Stimulated activated naive B cell treated with anti-CD40 and anti-IgM and Interleukin-4, amounts not matched to agents 10 μg/mL and 1 μg/mL and 100 μg/mL, for 72 hours (primary cell): ENCODE measurements at regions not wholly inside any gene's neighbourhood (a gene's known extent, or its start where the extent isn't known, plus 50 kb on each side); places are given as distances from the start of the nearest gene placed in this dataset.

Source experiments
- ATAC-seq, 2 donors: fragments of 150-1000 bp; cut with Tn5 transposase; replicated peaks; 2 replicates each; pipeline ENCODE4 v1.10.0; 2021; ENCODE audit warnings: moderate library complexity in 1 of 2
- DNase-seq: peaks from one replicate; pipeline ENCODE4 v3.0.0; 2021
- H3K27ac Mint-ChIP-seq: one replicate; pipeline ENCODE4 v1.8.0; 2022; ENCODE audit warnings: mild to moderate bottlenecking, mixed read lengths
- H3K27me3 Mint-ChIP-seq, 2 donors: one replicate each; pipeline ENCODE4 v1.8.0; 2022; ENCODE audit warnings: mixed read lengths in 2 of 2
- H3K36me3 Mint-ChIP-seq, 2 donors: one replicate each; pipeline ENCODE4 v1.8.0; 2022; ENCODE audit warnings: mixed read lengths in 2 of 2, mild to moderate bottlenecking in 1 of 2
- H3K4me1 Mint-ChIP-seq, 2 donors: one replicate each; pipeline ENCODE4 v1.8.0; 2022; ENCODE audit warnings: mixed read lengths in 2 of 2, mild to moderate bottlenecking in 1 of 2
- H3K4me3 Mint-ChIP-seq, 2 donors: one replicate each; pipeline ENCODE4 v1.8.0; 2022; ENCODE audit warnings: mild to moderate bottlenecking in 2 of 2, mixed read lengths in 2 of 2, moderate library complexity in 1 of 2
- H3K9me3 Mint-ChIP-seq, 2 donors: one replicate each; pipeline ENCODE4 v1.8.0; 2022; ENCODE audit warnings: mixed read lengths in 2 of 2, mild to moderate bottlenecking in 1 of 2

DNA sequence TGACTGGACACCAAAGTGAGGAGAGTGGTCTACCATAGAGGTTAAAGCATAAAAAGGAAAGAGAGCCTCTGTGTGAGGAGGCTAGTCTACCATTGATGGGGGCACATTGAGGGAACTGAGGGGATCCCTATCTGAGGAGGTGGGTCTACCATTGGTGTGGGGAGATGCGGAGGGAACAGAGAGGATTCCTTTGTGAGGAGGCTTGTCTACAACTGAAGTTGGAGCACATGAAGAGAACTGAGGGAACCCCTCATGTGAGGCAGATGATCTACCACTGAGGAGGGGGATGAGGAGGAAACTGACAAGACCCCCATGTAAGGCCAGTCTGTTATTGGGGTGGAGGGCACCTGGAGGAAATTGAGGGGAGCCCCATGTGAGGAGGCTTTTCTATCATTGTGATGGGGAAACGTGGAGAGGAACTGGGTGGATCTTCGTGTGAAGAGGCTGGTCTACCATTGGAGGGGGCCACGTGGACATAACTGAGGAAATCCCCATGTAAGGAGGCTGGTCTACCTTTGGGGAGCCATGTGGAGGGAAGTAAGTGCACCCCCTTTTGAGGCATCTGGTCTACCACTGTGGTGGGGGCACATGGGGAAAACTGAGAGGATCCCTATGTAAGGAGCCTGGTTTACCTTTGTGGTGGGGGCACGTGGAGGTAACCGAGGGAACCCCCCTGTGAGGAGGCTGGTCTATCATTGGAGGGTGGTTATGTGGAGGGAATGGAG, 160.1 kb downstream of the FBLN2 start:
- Mint-ChIP-seq H3K27me3 (peaks cover 73 to 96% of the 10 kb centered on the region in 2 donors), H3K4me3 (no peak overlapping the region), H3K4me1 (peaks cover 0 to 3% of the 10 kb centered on the region in 2 donors), H3K27ac (no peak overlapping the region), H3K36me3 (peaks cover 5 to 14% of the 10 kb centered on the region in 2 donors), H3K9me3 (peaks cover 83 to 93% of the 10 kb centered on the region in 2 donors)
- DNase-seq (no peak), ATAC-seq (no peak)

DNA sequence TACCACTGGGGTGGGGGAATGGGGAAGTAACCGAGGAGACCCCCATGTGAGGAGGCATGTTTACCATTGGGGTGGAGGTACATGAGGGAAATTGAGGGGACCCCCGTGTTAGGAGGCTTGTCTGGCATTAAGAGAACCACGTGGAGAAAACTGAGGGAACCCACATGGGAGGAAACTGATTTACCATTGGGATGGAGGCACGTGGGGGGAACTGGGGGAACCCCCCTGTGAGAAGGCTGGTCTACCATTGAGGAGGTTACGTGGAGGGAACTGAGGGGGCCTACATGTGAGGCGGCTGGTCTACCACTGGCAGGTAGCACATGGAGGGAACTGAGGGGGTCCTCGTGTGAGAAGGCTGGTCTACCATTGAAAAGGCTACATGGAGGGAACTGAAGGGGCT, 159.4 kb downstream of the FBLN2 start:
- Mint-ChIP-seq H3K27me3 (peaks cover 76 to 96% of the 10 kb centered on the region in 2 donors), H3K4me3 (no peak overlapping the region), H3K9me3 (peaks cover 80 to 93% of the 10 kb centered on the region in 2 donors), H3K36me3 (peaks cover 2 to 21% of the 10 kb centered on the region in 2 donors), H3K27ac (no peak overlapping the region), H3K4me1 (peaks cover 0 to 3% of the 10 kb centered on the region in 2 donors)
- DNase-seq: no peak
- ATAC-seq: no peak

DNA sequence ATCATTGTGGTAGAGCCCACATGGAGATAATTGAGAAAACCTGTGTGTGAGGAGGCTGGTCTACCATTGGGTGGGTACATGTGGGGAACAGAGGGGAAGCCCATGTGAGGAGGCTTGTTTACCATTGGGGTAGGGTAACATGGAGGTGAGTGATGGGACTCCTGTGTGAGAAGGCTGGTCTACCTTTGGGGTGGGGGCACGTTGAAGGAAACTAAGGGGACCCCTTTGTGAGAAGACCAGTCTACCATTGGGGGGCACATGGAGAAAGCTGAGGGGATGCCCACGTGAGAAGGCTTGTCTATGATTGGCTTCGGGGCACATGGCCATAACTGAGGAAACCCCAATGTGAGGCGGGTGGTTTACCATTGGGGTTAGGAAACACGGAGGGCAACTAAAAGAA, 158.5 kb downstream of the FBLN2 start:
- ATAC-seq (no peak), DNase-seq (no peak)
- H3K9me3 Mint-ChIP-seq: peaks cover 79 to 96% of the 10 kb centered on the region in 2 donors
- peaks cover 82 to 98% of the 10 kb centered on the region in 2 donors for H3K27me3 Mint-ChIP-seq
- peaks cover 0 to 3% of the 10 kb centered on the region in 2 donors for H3K4me1 Mint-ChIP-seq
- no peak overlapping the region for H3K27ac Mint-ChIP-seq
- H3K4me3 Mint-ChIP-seq: no peak overlapping the region
- H3K36me3 Mint-ChIP-seq: peaks cover 2 to 18% of the 10 kb centered on the region in 2 donors

DNA sequence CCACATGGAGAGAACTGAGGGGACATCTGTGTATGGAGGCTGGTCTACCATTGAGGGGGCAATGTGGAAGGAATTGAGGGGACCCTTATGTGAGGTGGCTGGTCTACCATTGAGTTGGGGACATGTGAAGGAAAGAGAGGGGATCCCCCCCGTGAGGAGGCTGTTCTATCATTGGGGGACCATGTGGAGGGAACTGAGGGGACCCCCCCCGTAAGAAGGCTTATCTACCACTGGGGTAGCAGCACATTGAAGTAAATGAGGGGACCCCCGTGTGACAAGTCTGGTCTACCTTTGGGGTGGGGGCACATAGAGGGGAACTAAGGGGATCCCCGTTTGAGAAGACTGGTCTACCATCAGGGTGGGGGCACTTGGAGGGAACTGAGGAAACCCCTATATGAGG, 158.0 kb downstream of the FBLN2 start:
- ATAC-seq (no peak), DNase-seq (no peak)
- peaks cover 76 to 93% of the 10 kb centered on the region in 2 donors for H3K9me3 Mint-ChIP-seq
- peaks cover 2 to 12% of the 10 kb centered on the region in 2 donors for H3K36me3 Mint-ChIP-seq
- no peak overlapping the region for H3K4me3 Mint-ChIP-seq
- no peak overlapping the region for H3K27ac Mint-ChIP-seq
- H3K27me3 Mint-ChIP-seq: peaks cover 87 to 96% of the 10 kb centered on the region in 2 donors
- peaks cover 0 to 3% of the 10 kb centered on the region in 2 donors for H3K4me1 Mint-ChIP-seq

DNA sequence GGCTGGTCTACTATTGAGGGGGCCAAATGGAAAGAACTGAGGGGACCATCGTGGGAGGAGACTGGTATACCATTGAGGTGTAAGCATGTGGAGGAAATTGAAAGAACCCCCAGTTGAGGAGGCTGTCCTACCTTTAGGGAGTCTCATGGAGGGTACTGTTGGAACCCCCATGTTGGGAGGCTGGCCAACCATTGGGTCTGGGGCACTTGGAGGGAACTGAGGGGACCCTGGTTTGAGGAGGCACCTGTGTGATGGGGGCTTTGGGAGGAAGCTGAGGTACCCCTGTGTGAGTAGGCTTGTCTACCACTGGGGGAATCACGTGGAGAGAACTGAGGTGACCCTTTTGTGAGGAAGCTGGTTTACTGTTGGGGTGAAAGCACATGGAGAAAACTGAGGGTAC, 157.5 kb downstream of the FBLN2 start:
- no peak for DNase-seq
- H3K4me1 Mint-ChIP-seq: peaks cover 0 to 3% of the 10 kb centered on the region in 2 donors
- no peak overlapping the region for H3K27ac Mint-ChIP-seq
- H3K36me3 Mint-ChIP-seq: peaks cover 2 to 10% of the 10 kb centered on the region in 2 donors
- peaks cover 73 to 89% of the 10 kb centered on the region in 2 donors for H3K9me3 Mint-ChIP-seq
- H3K27me3 Mint-ChIP-seq: peaks cover 84 to 95% of the 10 kb centered on the region in 2 donors
- ATAC-seq: no peak
- H3K4me3 Mint-ChIP-seq: no peak overlapping the region

DNA sequence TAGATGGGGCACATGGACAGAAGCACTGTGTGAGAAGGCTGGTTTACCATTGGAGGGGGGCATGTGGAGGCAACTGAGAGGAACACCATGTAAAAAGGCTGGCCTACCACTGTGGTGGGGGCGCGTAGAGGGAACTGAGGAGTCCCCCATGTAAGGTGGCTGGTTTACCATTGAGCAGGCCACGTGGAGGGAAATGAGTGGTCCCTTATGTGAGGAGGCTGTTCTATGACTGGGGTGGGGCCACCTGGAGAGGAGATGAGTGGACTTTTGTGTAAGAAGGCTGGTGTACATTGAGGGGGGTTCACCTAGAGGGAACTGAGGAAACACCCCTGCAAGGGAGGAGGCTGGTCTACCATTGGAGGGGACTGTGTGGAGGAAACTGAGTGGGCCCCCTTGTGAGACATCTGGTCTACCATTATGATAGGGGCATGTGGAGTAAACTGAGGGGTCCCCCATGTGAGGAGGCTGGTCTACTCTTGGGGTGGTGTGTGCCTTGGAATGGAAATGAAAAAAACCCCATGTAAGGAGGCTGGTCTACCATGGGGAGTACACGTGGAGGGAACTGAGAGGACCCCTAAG, 156.9 kb downstream of the FBLN2 start:
- Mint-ChIP-seq H3K36me3 (peaks cover 2 to 6% of the 10 kb centered on the region in 2 donors), H3K27me3 (peaks cover 78 to 91% of the 10 kb centered on the region in 2 donors), H3K9me3 (peaks cover 67 to 82% of the 10 kb centered on the region in 2 donors), H3K4me3 (no peak overlapping the region), H3K4me1 (peaks cover 0 to 3% of the 10 kb centered on the region in 2 donors), H3K27ac (no peak overlapping the region)
- DNase-seq: no peak
- ATAC-seq: no peak

DNA sequence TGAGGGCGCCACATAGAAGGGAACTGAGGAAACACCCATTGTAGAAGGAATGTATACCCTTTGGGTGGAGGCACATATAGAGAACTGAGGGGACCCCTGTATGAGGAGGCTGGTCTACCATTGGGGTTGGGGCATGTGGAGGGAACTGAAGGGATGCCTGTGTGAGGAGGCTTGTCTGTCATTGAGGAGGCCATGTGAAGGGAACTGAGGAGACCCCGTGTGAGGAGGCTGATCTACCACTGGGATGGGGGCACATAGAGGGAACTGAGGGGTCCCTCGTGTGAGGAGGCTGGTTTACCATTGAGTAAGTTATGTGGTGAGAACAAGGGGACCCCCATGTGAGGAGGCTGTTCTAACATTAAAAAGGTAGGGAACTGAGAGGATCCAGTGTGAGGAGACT, 156.1 kb downstream of the FBLN2 start:
- ATAC-seq (no peak), DNase-seq (no peak)
- Mint-ChIP-seq H3K4me3 (no peak overlapping the region), H3K27me3 (peaks cover 75 to 86% of the 10 kb centered on the region in 2 donors), H3K36me3 (peaks cover under 1 to 6% of the 10 kb centered on the region in 2 donors), H3K9me3 (peaks cover 61 to 75% of the 10 kb centered on the region in 2 donors), H3K4me1 (peaks cover 0 to 3% of the 10 kb centered on the region in 2 donors), H3K27ac (no peak overlapping the region)

DNA sequence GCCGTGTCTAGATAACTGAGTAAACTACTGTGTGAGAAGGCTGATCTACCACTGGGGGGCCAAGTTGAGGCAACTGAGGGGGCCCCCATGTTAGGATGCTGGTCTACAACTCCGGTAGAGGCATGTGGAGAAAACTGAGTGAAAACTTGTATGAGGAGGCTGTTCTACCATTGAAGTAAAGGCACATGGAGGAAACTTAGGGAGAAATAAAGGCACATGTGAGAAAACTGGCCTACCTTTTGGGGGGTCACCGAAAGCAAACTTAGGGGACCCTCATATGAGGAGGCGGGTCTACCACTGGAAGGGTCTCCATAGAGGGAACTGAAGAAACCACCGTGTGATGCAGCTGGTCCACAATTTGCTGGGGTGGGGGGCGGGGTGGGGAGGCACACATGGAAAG, 155.2 kb downstream of the FBLN2 start:
- peaks cover 66 to 79% of the 10 kb centered on the region in 2 donors for H3K27me3 Mint-ChIP-seq
- no peak overlapping the region for H3K4me3 Mint-ChIP-seq
- H3K36me3 Mint-ChIP-seq: peaks cover 0 to 6% of the 10 kb centered on the region in 2 donors
- H3K27ac Mint-ChIP-seq: no peak overlapping the region
- no peak for DNase-seq
- H3K9me3 Mint-ChIP-seq: peaks cover 53 to 66% of the 10 kb centered on the region in 2 donors
- no peak for ATAC-seq
- peaks cover 0 to 3% of the 10 kb centered on the region in 2 donors for H3K4me1 Mint-ChIP-seq

DNA sequence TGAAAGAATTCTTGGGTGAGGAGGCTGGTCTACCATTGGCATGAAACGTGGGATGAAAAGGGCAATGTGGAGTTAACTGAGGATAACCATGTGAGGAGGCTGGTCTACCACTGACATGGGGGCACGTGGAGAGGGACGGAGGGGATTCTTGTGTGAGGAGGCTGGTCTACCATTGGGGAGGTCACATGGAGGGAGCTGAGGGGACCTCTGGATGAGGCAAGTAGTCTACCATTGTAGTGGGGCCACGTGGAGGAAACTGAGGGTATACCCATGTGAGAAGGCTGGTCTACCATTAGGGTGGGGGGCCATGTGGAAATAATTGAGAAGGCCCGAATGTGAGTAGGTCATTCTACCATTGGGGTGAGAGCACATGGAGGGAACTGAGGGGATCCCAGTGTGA, 154.1 kb downstream of the FBLN2 start:
- Mint-ChIP-seq H3K4me1 (peaks cover 0 to 3% of the 10 kb centered on the region in 2 donors), H3K27ac (no peak overlapping the region), H3K4me3 (no peak overlapping the region), H3K27me3 (peaks cover 60 to 77% of the 10 kb centered on the region in 2 donors), H3K9me3 (peaks cover 45 to 56% of the 10 kb centered on the region in 2 donors), H3K36me3 (peaks cover 0 to 6% of the 10 kb centered on the region in 2 donors)
- ATAC-seq: no peak
- DNase-seq: no peak

DNA sequence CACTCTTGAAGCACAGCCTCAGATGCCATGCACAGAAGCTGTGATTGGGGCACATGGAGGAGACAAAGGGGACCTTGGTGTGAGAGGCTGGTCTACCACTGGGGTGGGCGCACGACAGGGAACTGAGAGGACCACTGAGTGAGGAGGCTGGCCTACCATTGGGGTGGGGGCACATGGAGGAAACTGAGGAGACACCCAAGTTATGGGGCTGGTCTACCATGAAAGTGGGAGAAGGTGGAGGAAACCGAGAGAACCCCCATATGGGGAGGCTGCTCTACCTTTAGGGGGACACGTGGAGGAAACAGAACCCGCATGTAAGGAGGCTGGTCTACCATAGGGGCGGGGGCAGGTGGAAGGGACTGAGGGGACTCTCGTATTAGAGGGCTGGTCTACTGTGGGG, 153.4 kb downstream of the FBLN2 start:
- Mint-ChIP-seq H3K4me3 (no peak overlapping the region), H3K27me3 (peaks cover 53 to 70% of the 10 kb centered on the region in 2 donors), H3K9me3 (peaks cover 39 to 48% of the 10 kb centered on the region in 2 donors), H3K4me1 (peaks cover 0 to 3% of the 10 kb centered on the region in 2 donors), H3K27ac (no peak overlapping the region), H3K36me3 (peaks cover 0 to 6% of the 10 kb centered on the region in 2 donors)
- DNase-seq (no peak), ATAC-seq (no peak)

DNA sequence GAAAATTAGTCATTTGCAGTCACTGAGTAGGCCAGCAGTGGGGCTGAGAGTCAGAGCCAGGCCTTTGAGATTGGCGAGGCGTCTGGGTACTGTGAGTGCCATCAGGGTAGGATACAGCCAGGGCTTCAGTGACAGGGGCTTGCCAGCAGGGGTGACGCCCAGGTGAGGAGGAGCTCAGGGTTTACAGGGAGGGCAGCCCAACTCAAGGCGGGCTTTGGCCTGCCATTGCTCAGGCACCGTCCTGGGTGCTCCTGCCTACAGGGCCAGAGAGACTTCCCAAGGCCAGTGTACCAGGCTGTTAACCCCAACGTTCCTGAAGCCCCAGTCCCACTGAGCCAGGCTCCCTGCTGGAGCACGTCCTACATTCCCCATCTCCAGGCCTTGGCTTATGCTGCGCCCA, 152.0 kb downstream of the FBLN2 start:
- no peak overlapping the region for H3K4me3 Mint-ChIP-seq
- H3K36me3 Mint-ChIP-seq: peaks cover 0 to 6% of the 10 kb centered on the region in 2 donors
- no peak for DNase-seq
- peaks cover 46 to 56% of the 10 kb centered on the region in 2 donors for H3K27me3 Mint-ChIP-seq
- H3K27ac Mint-ChIP-seq: no peak overlapping the region
- H3K4me1 Mint-ChIP-seq: peaks cover 0 to 3% of the 10 kb centered on the region in 2 donors
- no peak for ATAC-seq
- peaks cover 28 to 34% of the 10 kb centered on the region in 2 donors for H3K9me3 Mint-ChIP-seq

DNA sequence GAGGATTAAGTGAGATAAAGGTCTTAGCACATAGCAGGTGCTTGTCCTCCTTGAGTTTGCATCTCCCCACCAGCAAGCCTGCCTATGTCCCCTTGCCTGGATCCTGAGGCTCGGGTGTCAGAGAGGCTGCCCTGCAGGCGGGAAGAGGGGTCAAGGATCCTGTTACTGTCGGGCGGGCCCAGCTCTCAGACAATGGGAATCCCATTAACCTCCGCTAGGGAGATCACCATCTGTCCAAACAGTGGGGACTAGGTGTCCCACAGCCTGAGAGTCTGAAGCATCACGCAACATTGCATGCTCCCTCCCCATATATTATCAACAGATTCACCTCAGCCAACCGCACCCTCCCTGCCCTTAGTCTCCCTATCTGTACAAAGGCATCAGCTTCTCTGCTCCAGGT, 151.4 kb downstream of the FBLN2 start:
- Mint-ChIP-seq H3K27ac (no peak overlapping the region), H3K27me3 (peaks cover 41 to 51% of the 10 kb centered on the region in 2 donors), H3K9me3 (peaks cover 22 to 29% of the 10 kb centered on the region in 2 donors), H3K4me1 (peaks cover 0 to 3% of the 10 kb centered on the region in 2 donors), H3K4me3 (no peak overlapping the region), H3K36me3 (peaks cover 0 to 6% of the 10 kb centered on the region in 2 donors)
- DNase-seq (no peak), ATAC-seq (no peak)

DNA sequence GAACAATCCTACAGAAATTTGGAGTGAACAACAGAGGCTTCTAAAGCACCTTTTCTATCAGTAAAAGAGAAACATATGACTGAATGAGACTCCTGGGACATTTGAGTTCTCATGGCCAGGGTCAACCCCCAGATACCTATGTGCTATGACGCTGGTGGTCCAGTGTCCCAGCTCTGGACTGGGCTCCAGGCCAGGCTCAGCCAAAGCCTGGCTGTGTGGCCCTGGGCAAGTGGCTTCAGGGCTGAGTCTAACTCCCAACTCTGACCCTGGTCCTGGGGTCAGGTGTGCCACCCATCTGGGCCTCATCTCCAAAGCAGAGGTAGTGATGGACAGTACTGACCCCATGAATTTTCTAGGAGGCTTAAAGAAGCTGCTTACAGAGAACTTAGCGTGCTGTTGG, 147.8 kb downstream of the FBLN2 start:
- Mint-ChIP-seq H3K27me3 (peaks cover 17 to 29% of the 10 kb centered on the region in 2 donors), H3K4me1 (no peaks in the 10 kb centered on the region), H3K9me3 (peaks cover 5 to 10% of the 10 kb centered on the region in 2 donors), H3K4me3 (no peak overlapping the region), H3K27ac (no peak overlapping the region), H3K36me3 (no peaks in the 10 kb centered on the region)
- ATAC-seq: no peak
- DNase-seq: no peak

DNA sequence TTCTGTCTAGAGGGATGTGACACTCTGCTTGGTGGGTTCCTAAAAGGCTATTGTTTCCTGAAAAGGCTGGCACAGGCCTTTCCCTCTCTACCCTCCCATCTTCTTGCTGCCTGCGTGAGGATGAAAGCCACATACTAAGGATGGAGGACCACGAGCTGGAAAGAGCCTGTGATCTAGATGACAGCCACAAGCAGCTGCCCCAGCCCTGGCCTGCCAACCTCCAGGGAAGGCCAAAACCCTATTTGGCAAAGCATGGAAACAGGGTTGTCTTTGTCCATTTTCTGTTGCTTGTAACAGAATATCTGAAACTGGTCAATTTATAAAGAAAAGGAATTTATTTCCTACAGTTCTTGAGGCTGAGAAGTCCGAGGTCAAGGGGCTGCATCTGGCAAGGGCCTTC, 144.5 kb downstream of the FBLN2 start:
- no peaks in the 10 kb centered on the region for H3K36me3 Mint-ChIP-seq
- ATAC-seq: no peak
- H3K27ac Mint-ChIP-seq: no peak overlapping the region
- peaks cover 17 to 23% of the 10 kb centered on the region in 2 donors for H3K27me3 Mint-ChIP-seq
- peaks cover 5 to 10% of the 10 kb centered on the region in 2 donors for H3K9me3 Mint-ChIP-seq
- H3K4me1 Mint-ChIP-seq: no peaks in the 10 kb centered on the region
- H3K4me3 Mint-ChIP-seq: no peak overlapping the region
- no peak for DNase-seq

DNA sequence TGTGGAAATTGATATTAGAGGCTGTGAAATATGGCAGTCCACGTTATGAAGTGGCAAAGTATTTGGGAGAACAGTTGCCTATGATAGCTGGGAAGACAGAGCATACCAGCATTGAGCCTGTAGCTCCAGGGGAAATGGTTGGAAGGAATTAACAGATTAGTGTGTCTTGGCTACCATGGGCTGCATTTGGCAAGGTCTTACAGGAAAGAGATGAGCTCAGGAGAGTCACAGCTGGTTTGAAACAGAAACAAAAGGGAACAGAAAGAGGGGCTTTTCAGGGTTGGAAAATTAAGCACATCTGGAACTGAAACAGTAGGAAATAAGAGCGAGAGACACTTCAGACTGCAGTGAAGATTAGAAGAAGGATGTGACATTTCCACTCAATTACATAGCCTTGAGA, 141.7 kb downstream of the FBLN2 start:
- DNase-seq (no peak), ATAC-seq (no peak)
- Mint-ChIP-seq H3K36me3 (no peaks in the 10 kb centered on the region), H3K9me3 (peaks cover 5 to 10% of the 10 kb centered on the region in 2 donors), H3K27me3 (peaks cover 16 to 21% of the 10 kb centered on the region in 2 donors), H3K4me1 (no peaks in the 10 kb centered on the region), H3K4me3 (no peak overlapping the region), H3K27ac (no peak overlapping the region)
